OCI-LY1 (cell line): ENCODE measurements at regions not wholly inside any gene's neighbourhood (a gene's known extent, or its start where the extent isn't known, plus 50 kb on each side); places are given as distances from the start of the nearest gene placed in this dataset.

ENCODE experiments used
- H2AFZ ChIP-seq: fragments of 200-600 bp; sonication (generic), shearing (Covaris generic); 2 replicates; pipeline ENCODE4 v1.6.0; 2014; ENCODE audit warnings: antibody characterized with exemption, mild to moderate bottlenecking, low read length
- H3F3A ChIP-seq: fragments of 200-600 bp; sonication (generic), shearing (Covaris generic); 2 replicates; pipeline ENCODE4 v1.6.0; 2014; ENCODE audit warnings: mild to moderate bottlenecking, antibody characterized with exemption, low read length, moderate library complexity; ENCODE audit not compliant: insufficient read depth
- H3K27ac ChIP-seq: fragments of 200-600 bp; sonication (generic); 2 replicates; pipeline ENCODE4 v1.5.1; 2014; ENCODE audit warnings: low read length, mixed run types, mild to moderate bottlenecking, low read depth; ENCODE audit not compliant: poor library complexity, severe bottlenecking
- H3K27me3 ChIP-seq: fragments of 200-600 bp; sonication (generic); 2 replicates; pipeline ENCODE4 v1.6.0; 2014; ENCODE audit warnings: antibody characterized with exemption, mild to moderate bottlenecking, low read length, moderate library complexity; ENCODE audit not compliant: insufficient read depth
- H3K36me3 ChIP-seq: fragments of 200-600 bp; sonication (generic); 2 replicates; pipeline ENCODE4 v1.6.1; 2014; ENCODE audit warnings: mild to moderate bottlenecking, antibody characterized with exemption, low read length, moderate library complexity, mixed read lengths; ENCODE audit not compliant: insufficient read depth
- H3K4me1 ChIP-seq: fragments of 200-600 bp; sonication (generic); 2 replicates; pipeline ENCODE4 v1.5.1; 2014; ENCODE audit warnings: mild to moderate bottlenecking, low read length, moderate library complexity; ENCODE audit not compliant: insufficient read depth, severe bottlenecking
- H3K4me2 ChIP-seq: fragments of 200-600 bp; sonication (generic), shearing (Covaris generic); 2 replicates; pipeline ENCODE4 v1.6.1; 2014; ENCODE audit warnings: low read length
- H3K4me3 ChIP-seq: fragments of 200-600 bp; sonication (generic); 2 replicates; pipeline ENCODE4 v1.5.1; 2014; ENCODE audit warnings: low read length, low read depth, mild to moderate bottlenecking, mixed read lengths; ENCODE audit not compliant: poor library complexity, severe bottlenecking
- H3K79me2 ChIP-seq: fragments of 200-600 bp; shearing (Covaris generic); 2 replicates; pipeline ENCODE4 v1.6.1; 2016; ENCODE audit warnings: mixed run types, low read length, mixed read lengths; ENCODE audit not compliant: insufficient read depth
- H3K9ac ChIP-seq: fragments of 200-600 bp; sonication (generic), shearing (Covaris generic); 2 replicates; pipeline ENCODE4 v1.6.1; 2014; ENCODE audit warnings: mild to moderate bottlenecking, low read length, mixed read lengths
- H3K9me2 ChIP-seq: fragments of 200-600 bp; sonication (generic), shearing (Covaris generic); 2 replicates; pipeline ENCODE4 v1.6.1; 2014; ENCODE audit warnings: low read depth, mild to moderate bottlenecking, low read length, mixed read lengths
- H3K9me3 ChIP-seq: fragments of 200-600 bp; shearing (Covaris generic); 2 replicates; pipeline ENCODE4 v1.6.1; 2014; ENCODE audit warnings: low read length, mixed read lengths
- H4K20me1 ChIP-seq: fragments of 200-600 bp; sonication (generic), shearing (Covaris generic); 2 replicates; pipeline ENCODE4 v1.6.0; 2016; ENCODE audit warnings: mild to moderate bottlenecking, low read length; ENCODE audit not compliant: insufficient read depth
- CTCF ChIP-seq: fragments of 200-600 bp; sonication (generic), shearing (Covaris generic); IDR thresholded peaks from 2 replicates; pipeline ENCODE4 v1.5.1; 2017; ENCODE audit warnings: mild to moderate bottlenecking, antibody characterized with exemption, low read length, moderate library complexity, mixed read lengths
- EZH2 ChIP-seq: fragments of 200-600 bp; sonication (generic), shearing (Covaris generic); IDR thresholded peaks from 2 replicates; pipeline ENCODE4 v1.8.0; 2017; ENCODE audit warnings: borderline replicate concordance, mixed run types, mild to moderate bottlenecking, antibody characterized with exemption, low read length, moderate library complexity, mixed read lengths

- H3K36me3 ChIP-seq: no peaks in the 10 kb centered on the region
- no peak overlapping the region for H3K27ac ChIP-seq
- H3K9me2 ChIP-seq: no peaks in the 10 kb centered on the region
- H2AFZ ChIP-seq: no peak overlapping the region
- TF ChIP-seq CTCF (no peak), EZH2 (no peak)
- H3K4me3 ChIP-seq: no peak overlapping the region
- no peaks in the 10 kb centered on the region for H3K4me1 ChIP-seq
- no peak overlapping the region for H3K4me2 ChIP-seq
- no peaks in the 10 kb centered on the region for H4K20me1 ChIP-seq
- H3K9me3 ChIP-seq: no peaks in the 10 kb centered on the region
- H3K79me2 ChIP-seq: no peaks in the 10 kb centered on the region
- H3K27me3 ChIP-seq: no peaks in the 10 kb centered on the region
- no peaks in the 10 kb centered on the region for H3F3A ChIP-seq
- no peak overlapping the region for H3K9ac ChIP-seq
Measured at GRCh38 chr6:14885498-14885897, 360.4 kb upstream of the JARID2 start.

- no peaks in the 10 kb centered on the region for H3K9me3 ChIP-seq
- no peak for TF ChIP-seq EZH2
- TF ChIP-seq CTCF: no peak
- H3K27me3 ChIP-seq: no peaks in the 10 kb centered on the region
- no peak overlapping the region for H3K4me2 ChIP-seq
- no peaks in the 10 kb centered on the region for H3K4me1 ChIP-seq
- no peaks in the 10 kb centered on the region for H3F3A ChIP-seq
- H3K36me3 ChIP-seq: no peaks in the 10 kb centered on the region
- H2AFZ ChIP-seq: no peak overlapping the region
- H4K20me1 ChIP-seq: no peaks in the 10 kb centered on the region
- no peak overlapping the region for H3K27ac ChIP-seq
- no peaks in the 10 kb centered on the region for H3K9me2 ChIP-seq
- no peak overlapping the region for H3K9ac ChIP-seq
- no peaks in the 10 kb centered on the region for H3K79me2 ChIP-seq
- no peak overlapping the region for H3K4me3 ChIP-seq
Measured at GRCh38 chr6:14887181-14887580, 358.7 kb upstream of the JARID2 start.

GRCh38 chr6:14887986-14888574, 357.8 kb upstream of the JARID2 start:
- H3F3A ChIP-seq: no peaks in the 10 kb centered on the region
- H3K27me3 ChIP-seq: no peaks in the 10 kb centered on the region
- H3K4me2 ChIP-seq: no peak overlapping the region
- TF ChIP-seq EZH2 (no peak), CTCF (no peak)
- H3K4me3 ChIP-seq: no peak overlapping the region
- no peaks in the 10 kb centered on the region for H3K79me2 ChIP-seq
- no peaks in the 10 kb centered on the region for H3K9me2 ChIP-seq
- no peaks in the 10 kb centered on the region for H3K36me3 ChIP-seq
- H3K9ac ChIP-seq: no peak overlapping the region
- no peaks in the 10 kb centered on the region for H3K9me3 ChIP-seq
- no peaks in the 10 kb centered on the region for H3K4me1 ChIP-seq
- no peaks in the 10 kb centered on the region for H4K20me1 ChIP-seq
- H2AFZ ChIP-seq: no peak overlapping the region
- H3K27ac ChIP-seq: no peak overlapping the region
